Thyroid gland (tissue), 4 donors: ENCODE measurements at regions not wholly inside any gene's neighbourhood (a gene's known extent, or its start where the extent isn't known, plus 50 kb on each side); places are given as distances from the start of the nearest gene placed in this dataset. TPM values are rescaled to one million over a fixed set of nuclear protein-coding genes. Genes with fewer than 3 reads are reported as not detected.
"Not testable (repeated sequence)": the region's sequence is repeated elsewhere in the genome, so short reads cannot be mapped to it uniquely, and the experiment has no call there.

Experiments used
- DNase-seq, 2 donors: peaks; one replicate each; pipeline ENCODE4 v3.0.0-alpha.2; 2019
- H3K27ac ChIP-seq, 3 donors: fragments of 200-600 bp; sonication (generic); 1 replicate in 2 of 3; 2 replicates in 1 of 3; pipeline ENCODE4 v1.5.1; 2016 to 2019; ENCODE audit warnings: mild to moderate bottlenecking in 1 of 3, moderate library complexity in 1 of 3
- H3K27me3 ChIP-seq: fragments of 200-600 bp; sonication (generic); one replicate; pipeline ENCODE4 v1.5.1; 2019
- H3K36me3 ChIP-seq, 2 donors: fragments of 200-600 bp; sonication (generic); one replicate each; pipeline ENCODE4 v1.5.1; 2016 to 2019
- H3K4me1 ChIP-seq, 2 donors: fragments of 200-600 bp; sonication (generic); one replicate each; pipeline ENCODE4 v1.5.1; 2017 to 2019
- H3K4me3 ChIP-seq, 3 donors: fragments of 200-600 bp; sonication (generic); replicated peaks in 1 of 3; 1 replicate in 2 of 3; 2 replicates in 1 of 3; pipeline ENCODE4 v1.5.1; 2016; ENCODE audit warnings: mild to moderate bottlenecking in 1 of 3
- H3K9me3 ChIP-seq: fragments of 200-600 bp; sonication (generic); one replicate; pipeline ENCODE4 v1.5.1; 2017
- POLR2A ChIP-seq, 2 donors: fragments of 450-650 bp; IDR thresholded peaks; one replicate each; pipeline ENCODE4 v1.6.1; 2017; ENCODE audit warnings: antibody characterized with exemption in 2 of 2, mild to moderate bottlenecking in 2 of 2, moderate library complexity in 1 of 2
- WGBS, 2 donors: methylation state at CpG; one replicate each; pipeline ENCODE4 v1.1.5; 2017; 5-methylcytosine and 5-hydroxymethylcytosine counted together
- intact Hi-C: fragments of 100-400 bp; cut with DNase I; formaldehyde crosslinking; loops from one replicate; pipeline ENCODE4 v1.15.1; 2023
- small RNA-seq: library from RNA; depleted of rRNA; stranded (forward); fragments of <200 nt; gene quantifications from one replicate; pipeline ENCODE3, GENCODE V24; 2016
- TF ChIP-seq, protein P1 (sequence below), 6 experiments: fragments of 200-600 bp in 3 of 6; fragments of 450-650 bp in 3 of 6; sonication (generic) in 3 of 6; IDR thresholded peaks; one replicate each; pipeline ENCODE4 v1.5.1; 2016 to 2019; ENCODE audit warnings: antibody characterized with exemption in 6 of 6, mild to moderate bottlenecking in 2 of 6, inconsistent platforms in 1 of 6, moderate library complexity in 1 of 6

DNA sequence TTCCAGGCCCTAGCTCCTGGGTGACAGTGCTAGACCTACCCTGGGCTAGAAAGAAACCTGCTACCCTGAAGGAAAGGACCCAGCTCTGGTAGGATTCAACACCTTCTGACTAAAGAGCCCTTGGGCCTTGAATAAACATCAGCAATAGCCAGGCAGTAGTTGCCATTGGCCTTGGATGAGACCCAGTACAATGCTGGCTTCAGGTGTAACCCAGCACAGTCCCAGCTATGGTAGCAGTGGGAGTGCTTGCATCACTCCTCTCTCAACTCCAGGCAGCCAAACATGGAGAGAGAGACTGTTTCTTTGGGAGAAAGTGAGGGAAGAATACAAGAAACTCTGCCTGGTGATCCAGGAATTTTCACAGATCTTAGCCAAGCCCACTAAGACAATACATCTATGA lies 73.5 kb upstream of the CXorf66 start:
- Histone ChIP-seq H3K27me3 (no peaks in the 10 kb centered on the region), H3K27ac (no peak overlapping the region), H3K4me1 (no peaks in the 10 kb centered on the region), H3K4me3 (no peak overlapping the region), H3K9me3 (no peaks in the 10 kb centered on the region), H3K36me3 (no peaks in the 10 kb centered on the region)
- no peak for TF ChIP-seq POLR2A (IDR thresholded peaks at IDR 0.05)
- DNase-seq: no peak
- intact Hi-C loops: no loop called here

DNA sequence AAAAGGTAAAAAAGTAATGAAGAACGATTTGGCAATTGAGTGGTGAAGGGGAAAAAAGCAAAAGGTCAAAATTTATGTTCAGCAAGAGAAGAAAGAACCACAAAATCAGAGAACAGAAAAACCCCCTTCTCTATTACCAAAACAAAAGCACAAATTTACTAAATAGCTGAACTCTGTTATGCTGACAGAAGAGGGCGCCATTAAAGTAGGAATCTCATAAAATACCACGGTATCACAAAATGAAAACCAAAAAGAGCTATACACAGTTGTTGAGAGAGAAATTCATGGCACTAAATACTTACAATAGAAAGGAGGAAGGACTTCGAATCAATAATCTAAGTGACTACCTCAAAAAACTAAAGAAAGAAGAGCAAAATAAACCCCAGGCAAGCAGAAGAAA lies 69.6 kb upstream of the CXorf66 start:
- 16 to 21% methylated on average over 4 of the region's 4 CpGs for WGBS, 2 donors
- Histone ChIP-seq H3K4me3 (no peak overlapping the region), H3K4me1 (no peaks in the 10 kb centered on the region), H3K27me3 (no peaks in the 10 kb centered on the region), H3K27ac (no peak overlapping the region), H3K9me3 (no peaks in the 10 kb centered on the region), H3K36me3 (no peaks in the 10 kb centered on the region)
- no peak for DNase-seq
- TF ChIP-seq, protein P1, sequence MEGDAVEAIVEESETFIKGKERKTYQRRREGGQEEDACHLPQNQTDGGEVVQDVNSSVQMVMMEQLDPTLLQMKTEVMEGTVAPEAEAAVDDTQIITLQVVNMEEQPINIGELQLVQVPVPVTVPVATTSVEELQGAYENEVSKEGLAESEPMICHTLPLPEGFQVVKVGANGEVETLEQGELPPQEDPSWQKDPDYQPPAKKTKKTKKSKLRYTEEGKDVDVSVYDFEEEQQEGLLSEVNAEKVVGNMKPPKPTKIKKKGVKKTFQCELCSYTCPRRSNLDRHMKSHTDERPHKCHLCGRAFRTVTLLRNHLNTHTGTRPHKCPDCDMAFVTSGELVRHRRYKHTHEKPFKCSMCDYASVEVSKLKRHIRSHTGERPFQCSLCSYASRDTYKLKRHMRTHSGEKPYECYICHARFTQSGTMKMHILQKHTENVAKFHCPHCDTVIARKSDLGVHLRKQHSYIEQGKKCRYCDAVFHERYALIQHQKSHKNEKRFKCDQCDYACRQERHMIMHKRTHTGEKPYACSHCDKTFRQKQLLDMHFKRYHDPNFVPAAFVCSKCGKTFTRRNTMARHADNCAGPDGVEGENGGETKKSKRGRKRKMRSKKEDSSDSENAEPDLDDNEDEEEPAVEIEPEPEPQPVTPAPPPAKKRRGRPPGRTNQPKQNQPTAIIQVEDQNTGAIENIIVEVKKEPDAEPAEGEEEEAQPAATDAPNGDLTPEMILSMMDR (IDR thresholded peaks at IDR 0.05): peak in 2 of 6 experiments; percentile 19 to 22
- TF ChIP-seq POLR2A (IDR thresholded peaks at IDR 0.05): no peak
- intact Hi-C loops: no loop called here

DNA sequence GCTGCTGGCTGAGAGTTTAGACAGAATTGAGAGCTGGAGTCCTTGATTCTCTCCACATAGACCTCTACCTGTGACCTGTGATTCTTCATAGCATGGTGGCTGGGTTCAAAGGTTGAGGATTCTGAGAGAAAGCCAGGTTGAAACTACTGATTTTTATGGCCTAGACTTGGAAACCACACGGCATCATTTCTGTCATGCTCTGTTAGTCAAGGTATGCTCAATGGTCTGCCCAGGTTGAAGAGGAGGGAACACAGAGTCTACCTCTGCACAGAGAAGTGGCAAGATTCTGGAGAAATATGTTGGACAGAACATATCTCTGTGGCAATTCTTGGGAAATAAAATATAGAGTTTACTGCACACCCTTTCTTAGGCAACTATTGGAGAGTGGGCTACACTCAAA lies 57.2 kb upstream of the CXorf66 start:
- peak; percentile 15 to 20 for DNase-seq
- H3K4me3 ChIP-seq: no peak overlapping the region
- H3K27ac ChIP-seq: peak overlapping the region in 1 of 3 donors; percentile 32
- peaks cover 0 to 9% of the 10 kb centered on the region in 2 donors for H3K4me1 ChIP-seq
- H3K9me3 ChIP-seq: no peaks in the 10 kb centered on the region
- intact Hi-C loops: no loop called here
- WGBS, 2 donors: 20 to 56% methylated on average over 1 of the region's 1 CpG
- H3K27me3 ChIP-seq: no peaks in the 10 kb centered on the region
- TF ChIP-seq POLR2A (IDR thresholded peaks at IDR 0.05): no peak
- TF ChIP-seq, protein P1 (IDR thresholded peaks at IDR 0.05): no peak
- H3K36me3 ChIP-seq: no peaks in the 10 kb centered on the region

DNA sequence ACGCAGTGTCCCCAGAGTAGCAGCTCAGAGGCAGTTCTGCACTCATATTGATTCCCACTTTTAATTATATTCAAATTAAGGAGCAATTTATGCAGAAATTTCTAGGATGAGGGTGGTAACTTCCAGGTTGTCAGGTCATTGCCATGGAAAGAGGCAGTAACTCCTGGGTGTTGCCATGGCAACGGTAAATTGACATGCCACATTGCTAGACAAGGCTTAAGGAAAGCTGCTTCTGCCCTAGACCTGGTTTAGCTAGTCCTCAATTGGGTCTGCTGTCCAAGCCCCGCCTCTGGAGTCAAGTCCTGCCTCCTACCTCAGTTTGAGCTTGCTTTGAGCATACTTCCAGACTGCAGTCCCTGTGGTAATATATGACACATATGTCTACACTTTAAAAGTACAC lies 53.8 kb upstream of the CXorf66 start:
- not testable (repeated sequence) for H3K27me3 ChIP-seq
- 100% methylated on average over 1 of the region's 3 CpGs; no CpG with 5 or more reads in 1 of the 2 donors for WGBS, 2 donors

More for the DNA sequence above, 53.8 kb upstream of the CXorf66 start:
- intact Hi-C loops, H3K4me3 ChIP-seq, DNase-seq, H3K36me3 ChIP-seq, H3K4me1 ChIP-seq, H3K27ac ChIP-seq, H3K9me3 ChIP-seq: not testable (repeated sequence)

Small RNAs in the stretch of these regions (small RNA-seq; reads per million reads assigned to genes)
- gene RN7SL727P: not detected
